ENCODE measurements at regions not wholly inside any gene's neighbourhood (a gene's known extent, or its start where the extent isn't known, plus 50 kb on each side); places are given as distances from the start of the nearest gene placed in this dataset.

GRCh38 chr5:156020647-156021046 is 306.3 kb upstream of the SGCD start:
- ChIA-PET POLR2A (no interaction called here), CTCF (no interaction called here)
- Mint-ChIP-seq H3K4me3 (no peak overlapping the region), H3K27me3 (ENCODE audit: low read depth) (no peaks in the 10 kb centered on the region), H3K27ac (no peak overlapping the region), H3K36me3 (no peaks in the 10 kb centered on the region), H3K4me1 (peaks cover 8% of the 10 kb centered on the region), H3K9me3 (peaks cover 2% of the 10 kb centered on the region; the same call in 1 of the 2 replicates)
- no peak for DNase-seq (ENCODE audit: low spot score)
- TF ChIP-seq, protein P1, sequence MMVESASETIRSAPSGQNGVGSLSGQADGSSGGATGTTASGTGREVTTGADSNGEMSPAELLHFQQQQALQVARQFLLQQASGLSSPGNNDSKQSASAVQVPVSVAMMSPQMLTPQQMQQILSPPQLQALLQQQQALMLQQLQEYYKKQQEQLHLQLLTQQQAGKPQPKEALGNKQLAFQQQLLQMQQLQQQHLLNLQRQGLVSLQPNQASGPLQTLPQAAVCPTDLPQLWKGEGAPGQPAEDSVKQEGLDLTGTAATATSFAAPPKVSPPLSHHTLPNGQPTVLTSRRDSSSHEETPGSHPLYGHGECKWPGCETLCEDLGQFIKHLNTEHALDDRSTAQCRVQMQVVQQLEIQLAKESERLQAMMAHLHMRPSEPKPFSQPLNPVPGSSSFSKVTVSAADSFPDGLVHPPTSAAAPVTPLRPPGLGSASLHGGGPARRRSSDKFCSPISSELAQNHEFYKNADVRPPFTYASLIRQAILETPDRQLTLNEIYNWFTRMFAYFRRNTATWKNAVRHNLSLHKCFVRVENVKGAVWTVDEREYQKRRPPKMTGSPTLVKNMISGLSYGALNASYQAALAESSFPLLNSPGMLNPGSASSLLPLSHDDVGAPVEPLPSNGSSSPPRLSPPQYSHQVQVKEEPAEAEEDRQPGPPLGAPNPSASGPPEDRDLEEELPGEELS (CRISPR knock-in tag; IDR thresholded peaks at IDR 0.05), result no peak
- TF ChIP-seq, protein P2, sequence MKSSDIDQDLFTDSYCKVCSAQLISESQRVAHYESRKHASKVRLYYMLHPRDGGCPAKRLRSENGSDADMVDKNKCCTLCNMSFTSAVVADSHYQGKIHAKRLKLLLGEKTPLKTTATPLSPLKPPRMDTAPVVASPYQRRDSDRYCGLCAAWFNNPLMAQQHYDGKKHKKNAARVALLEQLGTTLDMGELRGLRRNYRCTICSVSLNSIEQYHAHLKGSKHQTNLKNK (CRISPR knock-in tag; IDR thresholded peaks at IDR 0.05), result no peak
- no peak for TF ChIP-seq TP53 (CRISPR knock-in tag; IDR thresholded peaks at IDR 0.05)
- TF ChIP-seq, protein P3, sequence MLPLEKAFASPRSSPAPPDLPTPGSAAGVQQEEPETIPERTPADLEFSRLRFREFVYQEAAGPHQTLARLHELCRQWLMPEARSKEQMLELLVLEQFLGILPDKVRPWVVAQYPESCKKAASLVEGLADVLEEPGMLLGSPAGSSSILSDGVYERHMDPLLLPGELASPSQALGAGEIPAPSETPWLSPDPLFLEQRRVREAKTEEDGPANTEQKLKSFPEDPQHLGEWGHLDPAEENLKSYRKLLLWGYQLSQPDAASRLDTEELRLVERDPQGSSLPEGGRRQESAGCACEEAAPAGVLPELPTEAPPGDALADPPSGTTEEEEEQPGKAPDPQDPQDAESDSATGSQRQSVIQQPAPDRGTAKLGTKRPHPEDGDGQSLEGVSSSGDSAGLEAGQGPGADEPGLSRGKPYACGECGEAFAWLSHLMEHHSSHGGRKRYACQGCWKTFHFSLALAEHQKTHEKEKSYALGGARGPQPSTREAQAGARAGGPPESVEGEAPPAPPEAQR (CRISPR knock-in tag; IDR thresholded peaks at IDR 0.05), result no peak
- TF ChIP-seq NR1H2 (CRISPR knock-in tag; IDR thresholded peaks at IDR 0.05), result no peak
- TF ChIP-seq, protein P4, sequence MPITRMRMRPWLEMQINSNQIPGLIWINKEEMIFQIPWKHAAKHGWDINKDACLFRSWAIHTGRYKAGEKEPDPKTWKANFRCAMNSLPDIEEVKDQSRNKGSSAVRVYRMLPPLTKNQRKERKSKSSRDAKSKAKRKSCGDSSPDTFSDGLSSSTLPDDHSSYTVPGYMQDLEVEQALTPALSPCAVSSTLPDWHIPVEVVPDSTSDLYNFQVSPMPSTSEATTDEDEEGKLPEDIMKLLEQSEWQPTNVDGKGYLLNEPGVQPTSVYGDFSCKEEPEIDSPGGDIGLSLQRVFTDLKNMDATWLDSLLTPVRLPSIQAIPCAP (CRISPR knock-in tag; IDR thresholded peaks at IDR 0.05), result no peak
- TF ChIP-seq ZNF317 (CRISPR knock-in tag; IDR thresholded peaks at IDR 0.05; ENCODE audit: borderline replicate concordance, low read depth), result no peak
- no peak for TF ChIP-seq FOXK1 (CRISPR knock-in tag; IDR thresholded peaks at IDR 0.05)
- TF ChIP-seq, protein P5, sequence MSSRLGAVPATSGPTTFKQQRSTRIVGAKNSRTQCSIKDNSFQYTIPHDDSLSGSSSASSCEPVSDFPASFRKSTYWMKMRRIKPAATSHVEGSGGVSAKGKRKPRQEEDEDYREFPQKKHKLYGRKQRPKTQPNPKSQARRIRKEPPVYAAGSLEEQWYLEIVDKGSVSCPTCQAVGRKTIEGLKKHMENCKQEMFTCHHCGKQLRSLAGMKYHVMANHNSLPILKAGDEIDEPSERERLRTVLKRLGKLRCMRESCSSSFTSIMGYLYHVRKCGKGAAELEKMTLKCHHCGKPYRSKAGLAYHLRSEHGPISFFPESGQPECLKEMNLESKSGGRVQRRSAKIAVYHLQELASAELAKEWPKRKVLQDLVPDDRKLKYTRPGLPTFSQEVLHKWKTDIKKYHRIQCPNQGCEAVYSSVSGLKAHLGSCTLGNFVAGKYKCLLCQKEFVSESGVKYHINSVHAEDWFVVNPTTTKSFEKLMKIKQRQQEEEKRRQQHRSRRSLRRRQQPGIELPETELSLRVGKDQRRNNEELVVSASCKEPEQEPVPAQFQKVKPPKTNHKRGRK (CRISPR knock-in tag; IDR thresholded peaks at IDR 0.05; ENCODE audit: borderline replicate concordance), result no peak
- no peak for TF ChIP-seq NR3C1 (CRISPR knock-in tag; conservative IDR thresholded peaks at IDR 0.05; ENCODE audit: low read depth)
- no peak for TF ChIP-seq CTCF (IDR thresholded peaks at IDR 0.05)
- no peak for TF ChIP-seq NFE2L1 (CRISPR knock-in tag; IDR thresholded peaks at IDR 0.05)
- TF ChIP-seq GRHL2 (CRISPR knock-in tag; IDR thresholded peaks at IDR 0.05; ENCODE audit: insufficient replicate concordance, severe bottlenecking), result no peak
- no peak for TF ChIP-seq NR2C2 (CRISPR knock-in tag; IDR thresholded peaks at IDR 0.05)
- no peak for TF ChIP-seq OVOL2 (CRISPR knock-in tag; IDR thresholded peaks at IDR 0.05; ENCODE audit: borderline replicate concordance)
- no peak for ATAC-seq

DNA sequence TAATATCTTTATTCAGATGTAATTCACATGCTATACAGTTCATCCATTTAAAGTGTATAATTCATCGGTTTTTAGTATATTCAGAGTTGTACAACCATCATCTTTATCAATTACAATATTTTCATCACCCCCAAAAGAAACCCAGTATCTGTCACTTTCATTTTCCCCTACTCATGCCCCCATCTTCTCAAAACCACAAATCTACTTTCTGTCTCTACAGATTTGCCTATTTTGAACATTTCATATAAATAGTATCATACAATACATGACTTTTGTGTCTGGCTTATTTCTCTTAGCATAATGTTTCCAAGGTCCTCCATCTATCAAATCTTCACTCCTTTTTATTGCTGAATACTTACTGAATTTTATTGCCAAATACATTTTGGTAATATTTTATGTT is 305.1 kb upstream of the SGCD start:
- POLR2A ChIA-PET, result interaction anchor here (0.6 kb wide), 1 partner anchor 10 kb away, joined by 6 read pairs; no protein-coding TSS in a partner anchor
- CTCF ChIA-PET, result no interaction called here
- H3K9me3 Mint-ChIP-seq, result peaks cover 13% of the 10 kb centered on the region
- peaks cover 8% of the 10 kb centered on the region for H3K4me1 Mint-ChIP-seq
- DNase-seq (ENCODE audit: low spot score) (no peak), ATAC-seq (no peak)
- H3K27ac Mint-ChIP-seq, result no peak overlapping the region
- H3K4me3 Mint-ChIP-seq, result no peak overlapping the region
- no peaks in the 10 kb centered on the region for H3K36me3 Mint-ChIP-seq
- no peaks in the 10 kb centered on the region for H3K27me3 Mint-ChIP-seq (ENCODE audit: low read depth)
- no peak for TF ChIP-seq SP1 (CRISPR knock-in tag; conservative IDR thresholded peaks at IDR 0.05)
- no peak for TF ChIP-seq ZNF416 (CRISPR knock-in tag; IDR thresholded peaks at IDR 0.05)
- no peak for TF ChIP-seq PRRX2 (CRISPR knock-in tag; IDR thresholded peaks at IDR 0.05)
- no peak for TF ChIP-seq HMGA2 (CRISPR knock-in tag; IDR thresholded peaks at IDR 0.05)
- no peak for TF ChIP-seq MAX (CRISPR knock-in tag; IDR thresholded peaks at IDR 0.05)
- TF ChIP-seq, protein P6, sequence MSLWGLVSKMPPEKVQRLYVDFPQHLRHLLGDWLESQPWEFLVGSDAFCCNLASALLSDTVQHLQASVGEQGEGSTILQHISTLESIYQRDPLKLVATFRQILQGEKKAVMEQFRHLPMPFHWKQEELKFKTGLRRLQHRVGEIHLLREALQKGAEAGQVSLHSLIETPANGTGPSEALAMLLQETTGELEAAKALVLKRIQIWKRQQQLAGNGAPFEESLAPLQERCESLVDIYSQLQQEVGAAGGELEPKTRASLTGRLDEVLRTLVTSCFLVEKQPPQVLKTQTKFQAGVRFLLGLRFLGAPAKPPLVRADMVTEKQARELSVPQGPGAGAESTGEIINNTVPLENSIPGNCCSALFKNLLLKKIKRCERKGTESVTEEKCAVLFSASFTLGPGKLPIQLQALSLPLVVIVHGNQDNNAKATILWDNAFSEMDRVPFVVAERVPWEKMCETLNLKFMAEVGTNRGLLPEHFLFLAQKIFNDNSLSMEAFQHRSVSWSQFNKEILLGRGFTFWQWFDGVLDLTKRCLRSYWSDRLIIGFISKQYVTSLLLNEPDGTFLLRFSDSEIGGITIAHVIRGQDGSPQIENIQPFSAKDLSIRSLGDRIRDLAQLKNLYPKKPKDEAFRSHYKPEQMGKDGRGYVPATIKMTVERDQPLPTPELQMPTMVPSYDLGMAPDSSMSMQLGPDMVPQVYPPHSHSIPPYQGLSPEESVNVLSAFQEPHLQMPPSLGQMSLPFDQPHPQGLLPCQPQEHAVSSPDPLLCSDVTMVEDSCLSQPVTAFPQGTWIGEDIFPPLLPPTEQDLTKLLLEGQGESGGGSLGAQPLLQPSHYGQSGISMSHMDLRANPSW (CRISPR knock-in tag; conservative IDR thresholded peaks at IDR 0.05; ENCODE audit: low read depth), result no peak
- no peak for TF ChIP-seq ZNF232 (CRISPR knock-in tag; IDR thresholded peaks at IDR 0.05)
